ENCODE measurements at regions not wholly inside any gene's neighbourhood (a gene's known extent, or its start where the extent isn't known, plus 50 kb on each side); places are given as distances from the start of the nearest gene placed in this dataset.

DNA sequence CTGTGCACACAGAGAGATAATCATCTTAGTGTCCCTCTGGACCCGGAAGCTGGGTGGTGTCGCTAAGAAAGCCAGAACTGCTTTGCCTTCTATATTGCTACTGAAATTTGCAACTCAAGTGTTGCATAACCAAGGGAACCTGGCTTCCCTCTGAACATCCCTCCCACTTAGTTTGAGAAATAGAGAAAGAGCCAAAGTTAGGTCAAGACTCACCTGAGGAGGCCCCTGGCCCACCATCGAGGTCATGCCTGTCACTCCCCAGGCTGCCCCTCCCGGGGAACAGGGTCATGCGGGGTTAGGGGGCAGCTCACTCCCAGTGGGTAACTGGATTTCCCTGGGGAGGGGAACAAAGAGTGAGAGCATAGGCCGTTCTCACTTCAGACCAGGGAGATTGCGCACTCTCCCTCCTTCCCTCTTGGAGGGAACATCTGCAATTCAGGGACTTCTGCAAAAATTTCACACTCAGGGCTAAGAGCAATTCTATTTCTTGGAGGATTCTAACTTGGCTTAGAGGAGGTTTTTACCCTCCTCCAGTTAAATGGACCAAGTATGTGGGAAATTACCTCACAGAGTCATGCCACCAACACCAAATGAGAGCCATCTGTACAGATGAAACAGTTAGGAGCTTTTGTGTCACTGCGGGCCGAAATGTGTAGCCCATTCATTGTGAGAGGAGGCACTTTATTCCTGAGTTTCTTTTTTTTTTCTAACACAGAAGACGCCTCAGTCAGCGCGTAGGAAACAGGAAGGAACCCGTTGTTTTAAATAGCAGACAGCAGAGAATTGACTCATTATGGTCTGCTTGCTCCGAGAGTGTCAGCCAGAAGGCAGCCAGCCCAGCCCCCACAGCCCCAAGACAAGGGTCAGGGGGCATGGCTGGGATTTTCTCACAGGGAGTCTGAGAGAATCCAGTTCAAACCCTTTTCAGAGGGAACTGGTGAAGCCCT lies 221.3 kb downstream of the ARHGAP12 start:
- H3K4me3 ChIP-seq = peak overlapping the region; percentile 39 to 67 (median 54)
- no peaks in the 10 kb centered on the region for H4K20me1 ChIP-seq
- H3K4me2 ChIP-seq = peak overlapping the region; percentile 77 to 100 (median 96)
- H3K4me1 ChIP-seq = peaks cover 45 to 67% (median 49%) of the 10 kb centered on the region in 10 experiments
- TF ChIP-seq Cebpa-rat (IDR thresholded peaks at IDR 0.05) = peak in 10 of 11 experiments; percentile 37 to 76 (median 64); a peak in 12 of 22 replicates
- peaks cover 32 to 61% (median 51%) of the 10 kb centered on the region in 11 experiments for H3K9me3 ChIP-seq (replicated peaks in 1 of 11)
- no peaks in the 10 kb centered on the region for H3K27me3 ChIP-seq
- peak overlapping the region; percentile 69 to 86 (median 81) for H3K9ac ChIP-seq
- H3K27ac ChIP-seq = peak overlapping the region; percentile 75 to 96 (median 90)
- peaks cover 0 to 13% (median 0%) of the 10 kb centered on the region in 11 experiments; a peak in 4 of 22 replicates for H3K36me3 ChIP-seq

- Histone ChIP-seq H3K9ac (peak overlapping the region; percentile 69 to 86 (median 81)), H3K9me3 (replicated peaks in 1 of 11) (peaks cover 25 to 54% (median 44%) of the 10 kb centered on the region in 11 experiments), H3K4me3 (peak overlapping the region; percentile 39 to 67 (median 54); a peak in 18 of 20 replicates), H3K36me3 (peaks cover 0 to 13% (median 0%) of the 10 kb centered on the region in 11 experiments; a peak in 4 of 22 replicates), H3K4me1 (peaks cover 53 to 75% (median 56%) of the 10 kb centered on the region in 10 experiments), H3K27me3 (no peaks in the 10 kb centered on the region), H4K20me1 (no peaks in the 10 kb centered on the region), H3K4me2 (peak overlapping the region; percentile 77 to 100 (median 96)), H3K27ac (peak overlapping the region; percentile 75 to 96 (median 90))
- TF ChIP-seq Cebpa-rat (IDR thresholded peaks at IDR 0.05) = no peak
Observed at GRCh38 chr10:31706464-31707092, 222.1 kb downstream of the ARHGAP12 start.

- Histone ChIP-seq H3K4me2 (peak overlapping the region in 10 of 11 experiments; percentile 77 to 100 (median 96); a peak in 20 of 22 replicates), H3K9me3 (replicated peaks in 1 of 11) (peaks cover 10 to 39% (median 30%) of the 10 kb centered on the region in 11 experiments), H3K4me1 (peaks cover 67 to 90% (median 70%) of the 10 kb centered on the region in 10 experiments), H4K20me1 (no peaks in the 10 kb centered on the region), H3K27me3 (no peaks in the 10 kb centered on the region), H3K27ac (peak overlapping the region in 9 of 11 experiments; percentile 86 to 96 (median 91); a peak in 16 of 22 replicates), H3K9ac (peak overlapping the region in 1 of 11 experiments; percentile 86; a peak in 1 of 22 replicates), H3K36me3 (peaks cover 0 to 10% (median 0%) of the 10 kb centered on the region in 11 experiments; a peak in 4 of 22 replicates), H3K4me3 (no peak overlapping the region)
- no peak for TF ChIP-seq Cebpa-rat (IDR thresholded peaks at IDR 0.05)
Observed at GRCh38 chr10:31705136-31705535, 223.5 kb downstream of the ARHGAP12 start.

DNA sequence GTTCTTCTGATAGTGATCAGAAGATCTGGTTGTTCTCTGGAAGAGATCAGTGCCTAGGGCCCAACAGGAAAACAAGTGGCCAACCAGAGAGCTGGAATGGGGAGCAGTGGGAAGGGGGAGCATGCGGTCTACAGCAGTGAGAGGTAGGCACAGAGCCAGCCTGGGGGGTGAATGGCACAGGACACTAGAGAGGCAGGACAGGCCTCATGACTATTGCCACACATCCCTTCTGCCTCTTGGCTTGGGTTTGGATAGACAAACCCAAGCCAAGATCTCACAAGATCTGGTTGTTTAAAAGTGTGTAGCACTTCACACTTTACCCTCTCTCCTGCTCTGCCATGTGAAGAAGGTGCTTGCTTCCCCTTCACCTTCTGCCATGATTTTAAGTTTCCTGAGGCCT lies 224.4 kb downstream of the ARHGAP12 start:
- Histone ChIP-seq H3K27ac (no peak overlapping the region), H3K4me3 (no peak overlapping the region), H3K36me3 (peaks cover 0 to 10% (median 0%) of the 10 kb centered on the region in 11 experiments; a peak in 4 of 22 replicates), H3K4me1 (peaks cover 72 to 92% (median 74%) of the 10 kb centered on the region in 10 experiments), H3K27me3 (no peaks in the 10 kb centered on the region), H3K4me2 (peak overlapping the region in 3 of 11 experiments; percentile 37 to 100 (median 98); a peak in 3 of 22 replicates), H4K20me1 (no peaks in the 10 kb centered on the region), H3K9ac (no peak overlapping the region), H3K9me3 (replicated peaks in 1 of 11) (peaks cover 9 to 36% (median 22%) of the 10 kb centered on the region in 11 experiments)
- no peak for TF ChIP-seq Cebpa-rat (IDR thresholded peaks at IDR 0.05)

DNA sequence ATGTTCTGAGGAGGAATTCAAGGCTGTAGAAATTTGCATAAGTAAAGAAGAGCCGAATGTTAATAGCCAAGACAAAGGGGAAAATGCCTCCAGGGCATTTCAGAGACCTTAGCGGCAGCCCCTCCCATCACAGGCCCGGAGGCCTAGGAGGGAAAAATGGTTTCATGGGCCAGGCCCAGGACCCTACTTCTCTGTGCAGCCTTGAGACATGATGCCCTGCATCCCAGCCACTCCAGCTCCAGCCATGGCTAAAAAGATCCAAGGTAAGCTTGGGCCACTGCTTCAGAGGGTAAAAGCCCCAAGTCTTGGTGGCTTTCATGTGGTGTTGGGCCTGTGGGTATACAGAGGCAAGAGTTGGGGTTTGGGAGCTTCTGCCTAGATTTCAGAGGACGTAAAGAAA lies 225.7 kb downstream of the ARHGAP12 start:
- Histone ChIP-seq H3K4me1 (peaks cover 69 to 92% (median 74%) of the 10 kb centered on the region in 10 experiments), H3K4me2 (peak overlapping the region in 1 of 11 experiments; percentile 14; a peak in 2 of 22 replicates), H3K9ac (no peak overlapping the region), H3K36me3 (peaks cover 0 to 10% (median 0%) of the 10 kb centered on the region in 11 experiments; a peak in 4 of 22 replicates), H3K27ac (no peak overlapping the region), H3K4me3 (peak overlapping the region in 1 of 10 experiments; percentile 30; a peak in 2 of 20 replicates), H3K27me3 (no peaks in the 10 kb centered on the region), H3K9me3 (replicated peaks in 1 of 11) (peaks cover 9 to 39% (median 22%) of the 10 kb centered on the region in 11 experiments), H4K20me1 (no peaks in the 10 kb centered on the region)
- no peak for TF ChIP-seq Cebpa-rat (IDR thresholded peaks at IDR 0.05)

DNA sequence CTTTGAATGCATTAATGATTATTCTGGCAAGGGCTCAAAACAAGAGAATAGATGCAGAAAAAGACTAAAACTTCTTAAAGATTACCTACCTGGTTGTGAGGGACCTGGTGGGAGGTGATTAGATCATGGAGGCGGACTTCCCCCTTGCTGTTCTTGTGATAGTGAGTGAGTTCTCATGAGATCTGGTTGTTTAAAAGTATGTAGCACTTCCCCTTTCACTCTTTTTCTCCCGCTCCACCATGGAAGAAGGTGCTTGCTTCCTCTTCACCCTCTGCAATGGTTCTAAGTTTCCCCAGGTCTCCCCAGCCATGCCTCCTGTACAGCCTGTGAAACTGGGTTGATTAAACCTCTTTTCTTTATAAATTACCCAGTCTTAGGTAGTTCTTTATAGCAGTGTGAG lies 226.6 kb downstream of the ARHGAP12 start:
- H3K9ac ChIP-seq = no peak overlapping the region; a peak in 1 of 22 replicates
- H3K4me2 ChIP-seq = peak overlapping the region; percentile 56 to 99 (median 95)
- H3K27ac ChIP-seq = peak overlapping the region in 8 of 11 experiments; percentile 26 to 65 (median 43); a peak in 10 of 22 replicates
- H3K9me3 ChIP-seq (replicated peaks in 1 of 11) = peaks cover 9 to 39% (median 22%) of the 10 kb centered on the region in 11 experiments
- peaks cover 0 to 10% (median 0%) of the 10 kb centered on the region in 11 experiments; a peak in 4 of 22 replicates for H3K36me3 ChIP-seq
- no peak for TF ChIP-seq Cebpa-rat (IDR thresholded peaks at IDR 0.05)
- H3K27me3 ChIP-seq = no peaks in the 10 kb centered on the region
- H4K20me1 ChIP-seq = no peaks in the 10 kb centered on the region
- H3K4me3 ChIP-seq = no peak overlapping the region
- peaks cover 69 to 97% (median 75%) of the 10 kb centered on the region in 10 experiments for H3K4me1 ChIP-seq

DNA sequence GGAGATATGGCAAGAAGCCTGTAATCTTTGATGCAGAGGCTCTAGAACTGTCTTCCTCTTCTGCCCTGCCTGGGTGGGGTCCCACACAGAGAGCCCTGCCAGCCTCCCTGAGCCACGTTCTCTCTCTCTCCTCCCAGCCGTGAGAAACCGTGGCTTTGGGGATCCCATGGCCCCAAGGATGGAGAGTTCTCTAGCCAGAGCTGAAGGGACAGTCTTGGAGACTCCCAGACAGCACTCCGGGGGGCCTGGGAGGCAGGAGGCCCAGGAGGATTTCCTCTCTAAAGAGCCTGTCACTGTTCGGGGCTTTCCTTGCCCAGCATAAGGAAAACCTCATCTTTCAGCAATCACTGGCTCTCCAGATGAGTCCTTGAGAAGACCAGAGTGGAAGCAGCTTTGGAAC lies 227.1 kb downstream of the ARHGAP12 start:
- Histone ChIP-seq H3K9ac (no peak overlapping the region; a peak in 1 of 22 replicates), H3K4me1 (peaks cover 69 to 97% (median 75%) of the 10 kb centered on the region in 10 experiments), H3K36me3 (peaks cover 0 to 10% (median 0%) of the 10 kb centered on the region in 11 experiments; a peak in 4 of 22 replicates), H4K20me1 (no peaks in the 10 kb centered on the region), H3K27ac (peak overlapping the region in 9 of 11 experiments; percentile 26 to 65 (median 46); a peak in 15 of 22 replicates), H3K4me3 (no peak overlapping the region), H3K27me3 (no peaks in the 10 kb centered on the region), H3K9me3 (replicated peaks in 1 of 11) (peaks cover 9 to 39% (median 22%) of the 10 kb centered on the region in 11 experiments), H3K4me2 (peak overlapping the region; percentile 56 to 99 (median 95))
- TF ChIP-seq Cebpa-rat (IDR thresholded peaks at IDR 0.05) = no peak

DNA sequence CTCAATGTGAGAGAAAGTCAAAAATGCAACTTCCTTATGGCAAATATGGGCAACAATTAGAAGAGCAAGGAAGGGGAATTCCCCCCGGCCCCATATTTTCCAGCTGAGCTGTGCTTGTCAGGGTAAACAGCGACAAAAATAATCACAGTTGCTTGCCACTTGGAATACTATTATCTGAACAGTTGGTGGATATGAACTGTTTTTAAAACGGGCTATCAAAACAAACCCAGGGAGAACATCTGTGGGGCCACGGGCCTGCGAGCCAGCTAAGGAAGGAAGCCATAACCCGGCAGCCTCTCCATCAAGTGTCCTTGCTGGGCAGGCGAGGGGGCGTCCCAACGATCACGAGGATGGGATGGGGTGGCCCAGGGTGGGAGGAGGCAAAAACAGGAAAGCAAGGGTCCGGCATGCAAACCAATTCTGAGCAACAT lies 228.4 kb downstream of the ARHGAP12 start:
- Histone ChIP-seq H3K27ac (peak overlapping the region in 9 of 11 experiments; percentile 2 to 57 (median 37); a peak in 14 of 22 replicates), H4K20me1 (no peaks in the 10 kb centered on the region), H3K9ac (peak overlapping the region in 1 of 11 experiments; percentile 19; a peak in 1 of 22 replicates), H3K4me2 (peak overlapping the region; percentile 56 to 99 (median 95)), H3K9me3 (replicated peaks in 1 of 11) (peaks cover 9 to 36% (median 22%) of the 10 kb centered on the region in 11 experiments), H3K27me3 (no peaks in the 10 kb centered on the region), H3K4me3 (0 out of 20 replicates have a peak overlapping the region, but pooled peaks of 1 of the 10 experiments have one; percentile 3), H3K4me1 (peaks cover 61 to 89% (median 69%) of the 10 kb centered on the region in 10 experiments), H3K36me3 (peaks cover 0 to 10% (median 0%) of the 10 kb centered on the region in 11 experiments; a peak in 4 of 22 replicates)
- no peak for TF ChIP-seq Cebpa-rat (IDR thresholded peaks at IDR 0.05)
